Thyroid gland (tissue), 4 donors: ENCODE measurements at regions not wholly inside any gene's neighbourhood (a gene's known extent, or its start where the extent isn't known, plus 50 kb on each side); places are given as distances from the start of the nearest gene placed in this dataset.

ENCODE experiments used
- POLR2A ChIP-seq, 2 donors: fragments of 450-650 bp; IDR thresholded peaks; one replicate each; pipeline ENCODE4 v1.6.1; 2017; ENCODE audit warnings: antibody characterized with exemption in 2 of 2, mild to moderate bottlenecking in 2 of 2, moderate library complexity in 1 of 2
- TF ChIP-seq, protein P1 (sequence below), 6 experiments: fragments of 200-600 bp in 3 of 6; fragments of 450-650 bp in 3 of 6; sonication (generic) in 3 of 6; IDR thresholded peaks; one replicate each; pipeline ENCODE4 v1.5.1; 2016 to 2019; ENCODE audit warnings: antibody characterized with exemption in 6 of 6, mild to moderate bottlenecking in 2 of 6, inconsistent platforms in 1 of 6, moderate library complexity in 1 of 6

GRCh38 chr10:23630376-23630775 lies 191.5 kb downstream of the OTUD1 start:
- TF ChIP-seq, protein P1, sequence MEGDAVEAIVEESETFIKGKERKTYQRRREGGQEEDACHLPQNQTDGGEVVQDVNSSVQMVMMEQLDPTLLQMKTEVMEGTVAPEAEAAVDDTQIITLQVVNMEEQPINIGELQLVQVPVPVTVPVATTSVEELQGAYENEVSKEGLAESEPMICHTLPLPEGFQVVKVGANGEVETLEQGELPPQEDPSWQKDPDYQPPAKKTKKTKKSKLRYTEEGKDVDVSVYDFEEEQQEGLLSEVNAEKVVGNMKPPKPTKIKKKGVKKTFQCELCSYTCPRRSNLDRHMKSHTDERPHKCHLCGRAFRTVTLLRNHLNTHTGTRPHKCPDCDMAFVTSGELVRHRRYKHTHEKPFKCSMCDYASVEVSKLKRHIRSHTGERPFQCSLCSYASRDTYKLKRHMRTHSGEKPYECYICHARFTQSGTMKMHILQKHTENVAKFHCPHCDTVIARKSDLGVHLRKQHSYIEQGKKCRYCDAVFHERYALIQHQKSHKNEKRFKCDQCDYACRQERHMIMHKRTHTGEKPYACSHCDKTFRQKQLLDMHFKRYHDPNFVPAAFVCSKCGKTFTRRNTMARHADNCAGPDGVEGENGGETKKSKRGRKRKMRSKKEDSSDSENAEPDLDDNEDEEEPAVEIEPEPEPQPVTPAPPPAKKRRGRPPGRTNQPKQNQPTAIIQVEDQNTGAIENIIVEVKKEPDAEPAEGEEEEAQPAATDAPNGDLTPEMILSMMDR (IDR thresholded peaks at IDR 0.05), result no peak
- no peak for TF ChIP-seq POLR2A (IDR thresholded peaks at IDR 0.05)
